ENCODE measurements at regions not wholly inside any gene's neighbourhood (a gene's known extent, or its start where the extent isn't known, plus 50 kb on each side); places are given as distances from the start of the nearest gene placed in this dataset.
A peak's percentile ranks its signal among the peaks of the same experiment; 100 is the strongest.
"Not testable (repeated sequence)": the region's sequence is repeated elsewhere in the genome, so short reads cannot be mapped to it uniquely, and the experiment has no call there.

- Histone ChIP-seq H3K9ac (no peak overlapping the region), H3K36me3 (ENCODE audit: insufficient read depth) (no peaks in the 10 kb centered on the region), H4K20me1 (ENCODE audit: insufficient read depth) (no peaks in the 10 kb centered on the region), H3K27me3 (ENCODE audit: insufficient read depth, low read depth) (no peaks in the 10 kb centered on the region), H3K4me1 (ENCODE audit: low read depth, poor library complexity, severe bottlenecking) (no peaks in the 10 kb centered on the region), H2AFZ (ENCODE audit: low read depth) (no peak overlapping the region), H3K79me2 (ENCODE audit: insufficient read depth, low read depth) (no peaks in the 10 kb centered on the region), H3K27ac (no peak overlapping the region), H3K4me3 (IDR thresholded peaks at IDR 0.05; ENCODE audit: insufficient read depth, low read depth, low read length) (no peak overlapping the region), H3K4me2 (no peak overlapping the region)
- TF ChIP-seq, protein P1, sequence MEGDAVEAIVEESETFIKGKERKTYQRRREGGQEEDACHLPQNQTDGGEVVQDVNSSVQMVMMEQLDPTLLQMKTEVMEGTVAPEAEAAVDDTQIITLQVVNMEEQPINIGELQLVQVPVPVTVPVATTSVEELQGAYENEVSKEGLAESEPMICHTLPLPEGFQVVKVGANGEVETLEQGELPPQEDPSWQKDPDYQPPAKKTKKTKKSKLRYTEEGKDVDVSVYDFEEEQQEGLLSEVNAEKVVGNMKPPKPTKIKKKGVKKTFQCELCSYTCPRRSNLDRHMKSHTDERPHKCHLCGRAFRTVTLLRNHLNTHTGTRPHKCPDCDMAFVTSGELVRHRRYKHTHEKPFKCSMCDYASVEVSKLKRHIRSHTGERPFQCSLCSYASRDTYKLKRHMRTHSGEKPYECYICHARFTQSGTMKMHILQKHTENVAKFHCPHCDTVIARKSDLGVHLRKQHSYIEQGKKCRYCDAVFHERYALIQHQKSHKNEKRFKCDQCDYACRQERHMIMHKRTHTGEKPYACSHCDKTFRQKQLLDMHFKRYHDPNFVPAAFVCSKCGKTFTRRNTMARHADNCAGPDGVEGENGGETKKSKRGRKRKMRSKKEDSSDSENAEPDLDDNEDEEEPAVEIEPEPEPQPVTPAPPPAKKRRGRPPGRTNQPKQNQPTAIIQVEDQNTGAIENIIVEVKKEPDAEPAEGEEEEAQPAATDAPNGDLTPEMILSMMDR (conservative IDR thresholded peaks at IDR 0.05; ENCODE audit: low read depth, low read length) = no peak
These were observed 714.4 kb upstream of the CDH6 start for GRCh38 chr5:30479104-30479503.

DNA sequence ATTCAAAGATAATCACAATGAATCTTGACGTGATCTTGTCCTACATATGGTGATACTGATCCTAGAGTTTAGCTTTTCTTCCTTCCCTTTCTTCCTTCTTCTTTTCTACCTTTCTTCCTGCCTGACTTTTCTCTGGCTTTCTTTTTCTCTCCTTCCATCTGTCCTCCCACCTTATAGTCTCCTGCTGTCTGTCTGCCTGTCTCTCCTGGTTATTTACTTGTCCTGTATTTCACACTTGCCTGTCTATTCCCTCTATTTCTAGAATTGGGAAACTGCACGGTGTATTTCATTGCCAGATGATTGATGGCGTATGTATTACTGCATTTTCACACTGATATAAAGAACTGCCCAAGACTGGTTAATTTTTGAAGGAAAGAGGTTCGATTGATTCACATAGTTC, 718.1 kb upstream of the CDH6 start:
- Histone ChIP-seq H3K4me1 (ENCODE audit: low read depth, poor library complexity, severe bottlenecking) (no peaks in the 10 kb centered on the region), H3K4me3 (IDR thresholded peaks at IDR 0.05; ENCODE audit: insufficient read depth, low read depth, low read length) (no peak overlapping the region), H3K27me3 (ENCODE audit: insufficient read depth, low read depth) (no peaks in the 10 kb centered on the region), H2AFZ (ENCODE audit: low read depth) (no peak overlapping the region), H3K36me3 (ENCODE audit: insufficient read depth) (no peaks in the 10 kb centered on the region), H3K9ac (no peak overlapping the region), H3K27ac (no peak overlapping the region), H4K20me1 (ENCODE audit: insufficient read depth) (no peaks in the 10 kb centered on the region), H3K79me2 (ENCODE audit: insufficient read depth, low read depth) (no peaks in the 10 kb centered on the region), H3K4me2 (no peak overlapping the region)
- TF ChIP-seq, protein P1 (conservative IDR thresholded peaks at IDR 0.05; ENCODE audit: low read depth, low read length) = no peak

DNA sequence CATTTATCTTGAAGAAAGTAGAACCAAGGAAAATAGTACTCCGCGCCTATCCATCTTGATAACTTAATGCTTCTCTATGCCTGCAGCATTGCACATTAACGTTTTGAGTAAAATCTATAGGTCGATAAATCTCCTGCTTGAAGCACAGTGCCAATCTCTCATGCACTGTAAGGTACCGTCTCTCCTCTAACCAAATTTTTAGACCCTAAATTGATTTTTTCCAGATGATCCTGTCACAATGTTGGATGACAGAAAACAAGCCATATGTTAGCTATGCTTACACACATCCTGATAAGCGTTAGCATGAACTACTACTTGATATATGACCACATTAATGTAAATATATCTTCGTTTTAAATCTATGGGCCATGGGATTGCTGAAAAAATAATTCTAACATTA, 723.8 kb upstream of the CDH6 start:
- Histone ChIP-seq H4K20me1 (ENCODE audit: insufficient read depth) (no peaks in the 10 kb centered on the region), H3K4me1 (ENCODE audit: low read depth, poor library complexity, severe bottlenecking) (no peaks in the 10 kb centered on the region), H3K9ac (no peak overlapping the region), H3K36me3 (ENCODE audit: insufficient read depth) (no peaks in the 10 kb centered on the region), H3K27me3 (ENCODE audit: insufficient read depth, low read depth) (no peaks in the 10 kb centered on the region), H3K79me2 (ENCODE audit: insufficient read depth, low read depth) (no peaks in the 10 kb centered on the region), H3K4me3 (IDR thresholded peaks at IDR 0.05; ENCODE audit: insufficient read depth, low read depth, low read length) (no peak overlapping the region), H2AFZ (ENCODE audit: low read depth) (no peak overlapping the region), H3K4me2 (no peak overlapping the region), H3K27ac (no peak overlapping the region)
- TF ChIP-seq, protein P1 (conservative IDR thresholded peaks at IDR 0.05; ENCODE audit: low read depth, low read length) = no peak

DNA sequence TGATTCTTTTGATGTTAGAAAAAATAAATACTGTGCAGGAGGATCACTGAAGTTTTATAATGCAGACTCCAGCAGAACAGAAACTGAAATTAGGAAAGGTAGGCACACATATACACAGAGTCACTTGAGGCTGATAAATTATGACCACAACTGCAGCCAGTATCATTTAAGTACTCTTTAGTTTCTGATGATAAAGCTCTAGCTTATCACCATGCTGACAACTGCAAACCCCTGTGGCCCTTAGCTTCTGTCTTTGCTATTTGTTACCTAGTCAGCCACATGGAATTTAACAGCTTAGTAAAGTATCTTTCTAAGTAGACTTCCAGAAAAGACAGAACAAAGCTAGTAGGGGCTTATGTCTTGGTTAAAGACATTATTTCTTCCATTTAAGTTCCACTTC, 734.8 kb upstream of the CDH6 start:
- Histone ChIP-seq H4K20me1 (ENCODE audit: insufficient read depth) (no peaks in the 10 kb centered on the region), H3K79me2 (ENCODE audit: insufficient read depth, low read depth) (no peaks in the 10 kb centered on the region), H3K36me3 (ENCODE audit: insufficient read depth) (no peaks in the 10 kb centered on the region), H3K27ac (peak overlapping the region; percentile 36), H3K4me3 (IDR thresholded peaks at IDR 0.05; ENCODE audit: insufficient read depth, low read depth, low read length) (no peak overlapping the region), H2AFZ (ENCODE audit: low read depth) (peak overlapping the region; percentile 32; the same call in 1 of the 2 replicates), H3K4me2 (peak overlapping the region; percentile 19; the same call in 1 of the 2 replicates), H3K27me3 (ENCODE audit: insufficient read depth, low read depth) (no peaks in the 10 kb centered on the region), H3K4me1 (ENCODE audit: low read depth, poor library complexity, severe bottlenecking) (peaks cover 10% of the 10 kb centered on the region), H3K9ac (no peak overlapping the region)
- TF ChIP-seq, protein P1 (conservative IDR thresholded peaks at IDR 0.05; ENCODE audit: low read depth, low read length) = no peak

GRCh38 chr5:30455484-30455883, 738.0 kb upstream of the CDH6 start:
- peaks cover 10% of the 10 kb centered on the region for H3K4me1 ChIP-seq (ENCODE audit: low read depth, poor library complexity, severe bottlenecking)
- not testable (repeated sequence) for H3K27me3 ChIP-seq (ENCODE audit: insufficient read depth, low read depth); H2AFZ ChIP-seq (ENCODE audit: low read depth); H3K36me3 ChIP-seq (ENCODE audit: insufficient read depth); H3K4me2 ChIP-seq; H3K27ac ChIP-seq; H3K9ac ChIP-seq; H3K4me3 ChIP-seq (IDR thresholded peaks at IDR 0.05; ENCODE audit: insufficient read depth, low read depth, low read length); H3K79me2 ChIP-seq (ENCODE audit: insufficient read depth, low read depth); H4K20me1 ChIP-seq (ENCODE audit: insufficient read depth)
